ENCODE measurements at regions not wholly inside any gene's neighbourhood (a gene's known extent, or its start where the extent isn't known, plus 50 kb on each side); places are given as distances from the start of the nearest gene placed in this dataset.
A peak's percentile ranks its signal among the peaks of the same experiment; 100 is the strongest.

GRCh38 chr2:131682122-131682944, 154.6 kb downstream of the CCDC74A start:
- TF ChIP-seq, protein P1, sequence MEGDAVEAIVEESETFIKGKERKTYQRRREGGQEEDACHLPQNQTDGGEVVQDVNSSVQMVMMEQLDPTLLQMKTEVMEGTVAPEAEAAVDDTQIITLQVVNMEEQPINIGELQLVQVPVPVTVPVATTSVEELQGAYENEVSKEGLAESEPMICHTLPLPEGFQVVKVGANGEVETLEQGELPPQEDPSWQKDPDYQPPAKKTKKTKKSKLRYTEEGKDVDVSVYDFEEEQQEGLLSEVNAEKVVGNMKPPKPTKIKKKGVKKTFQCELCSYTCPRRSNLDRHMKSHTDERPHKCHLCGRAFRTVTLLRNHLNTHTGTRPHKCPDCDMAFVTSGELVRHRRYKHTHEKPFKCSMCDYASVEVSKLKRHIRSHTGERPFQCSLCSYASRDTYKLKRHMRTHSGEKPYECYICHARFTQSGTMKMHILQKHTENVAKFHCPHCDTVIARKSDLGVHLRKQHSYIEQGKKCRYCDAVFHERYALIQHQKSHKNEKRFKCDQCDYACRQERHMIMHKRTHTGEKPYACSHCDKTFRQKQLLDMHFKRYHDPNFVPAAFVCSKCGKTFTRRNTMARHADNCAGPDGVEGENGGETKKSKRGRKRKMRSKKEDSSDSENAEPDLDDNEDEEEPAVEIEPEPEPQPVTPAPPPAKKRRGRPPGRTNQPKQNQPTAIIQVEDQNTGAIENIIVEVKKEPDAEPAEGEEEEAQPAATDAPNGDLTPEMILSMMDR (IDR thresholded peaks at IDR 0.05): peak in 1 of 4 experiments; percentile 31
- peak in 1 of 2 donors; percentile 41 for TF ChIP-seq POLR2A (IDR thresholded peaks at IDR 0.05)
